HS-5 (cell line): ENCODE measurements at regions not wholly inside any gene's neighbourhood (a gene's known extent, or its start where the extent isn't known, plus 50 kb on each side); places are given as distances from the start of the nearest gene placed in this dataset.
"Not testable (repeated sequence)": the region's sequence is repeated elsewhere in the genome, so short reads cannot be mapped to it uniquely, and the experiment has no call there.

Experiments used
- DNase-seq: peaks from one replicate; pipeline ENCODE4 v3.0.0-alpha.2; 2012; ENCODE audit warnings: low read depth

- no peak for DNase-seq
Measured at GRCh38 chr4:123638834-123639233, 242.2 kb downstream of the SPRY1 start.

GRCh38 chr4:123640271-123640670 is 243.7 kb downstream of the SPRY1 start:
- DNase-seq, result peak; percentile 20

- no peak for DNase-seq
Measured at GRCh38 chr4:123640824-123641223, 244.2 kb downstream of the SPRY1 start.

GRCh38 chr4:123643691-123644090 is 247.1 kb downstream of the SPRY1 start:
- no peak for DNase-seq

GRCh38 chr4:123649250-123649644 is 252.7 kb downstream of the SPRY1 start:
- DNase-seq, result no peak

GRCh38 chr4:123649645-123650391 is 253.2 kb downstream of the SPRY1 start:
- DNase-seq, result no peak

GRCh38 chr4:123651066-123651465 is 254.5 kb downstream of the SPRY1 start:
- DNase-seq, result no peak

- DNase-seq, result no peak
Measured at GRCh38 chr4:123651536-123652180, 255.1 kb downstream of the SPRY1 start.

GRCh38 chr4:123652476-123652875 is 255.9 kb downstream of the SPRY1 start:
- DNase-seq, result no peak

- DNase-seq, result no peak
Measured at GRCh38 chr4:123653236-123653635, 256.6 kb downstream of the SPRY1 start.

- not testable (repeated sequence) for DNase-seq
Measured at GRCh38 chr4:123656746-123657294, 260.2 kb downstream of the SPRY1 start.

- not testable (repeated sequence) for DNase-seq
Measured at GRCh38 chr4:123657606-123658005, 261.0 kb downstream of the SPRY1 start.

GRCh38 chr4:123659262-123659661 is 262.7 kb downstream of the SPRY1 start:
- DNase-seq, result no peak

GRCh38 chr4:123659730-123660129 is 263.1 kb downstream of the SPRY1 start:
- DNase-seq, result no peak

GRCh38 chr4:123661080-123661737 is 264.6 kb downstream of the SPRY1 start:
- DNase-seq, result no peak

- DNase-seq, result no peak
Measured at GRCh38 chr4:123662827-123663226, 266.2 kb downstream of the SPRY1 start.

GRCh38 chr4:123666486-123666885 is 269.9 kb downstream of the SPRY1 start:
- DNase-seq, result no peak

GRCh38 chr4:123667496-123667895 is 270.9 kb downstream of the SPRY1 start:
- peak; percentile 76 for DNase-seq

GRCh38 chr4:123667991-123668390 is 271.4 kb downstream of the SPRY1 start:
- DNase-seq, result no peak

- DNase-seq, result no peak
Measured at GRCh38 chr4:123671636-123672404, 275.2 kb downstream of the SPRY1 start.

GRCh38 chr4:123672987-123673386 is 276.4 kb downstream of the SPRY1 start:
- DNase-seq, result peak; percentile 31

GRCh38 chr4:123673971-123674370 is 277.4 kb downstream of the SPRY1 start:
- DNase-seq, result peak; percentile 41
